ENCODE measurements at regions not wholly inside any gene's neighbourhood (a gene's known extent, or its start where the extent isn't known, plus 50 kb on each side); places are given as distances from the start of the nearest gene placed in this dataset.

GRCh38 chr14:61107869-61108493 is 126.9 kb downstream of the SLC38A6 start:
- no peak for DNase-seq (ENCODE audit: low spot score)

GRCh38 chr14:61106959-61107641 is 126.1 kb downstream of the SLC38A6 start:
- no peak for DNase-seq (ENCODE audit: low spot score)

GRCh38 chr14:61106271-61106958 is 125.4 kb downstream of the SLC38A6 start:
- DNase-seq (ENCODE audit: low spot score): no peak

GRCh38 chr14:61104358-61104757 is 123.3 kb downstream of the SLC38A6 start:
- DNase-seq (ENCODE audit: low spot score): no peak

GRCh38 chr14:61103541-61104339 is 122.7 kb downstream of the SLC38A6 start:
- peak; percentile 89 for DNase-seq (ENCODE audit: low spot score)

- no peak for DNase-seq (ENCODE audit: low spot score)
These were observed 121.8 kb downstream of the SLC38A6 start for GRCh38 chr14:61102549-61103466.

Data from AG08396 (cell line).